H1 (cell line): ENCODE measurements at regions not wholly inside any gene's neighbourhood (a gene's known extent, or its start where the extent isn't known, plus 50 kb on each side); places are given as distances from the start of the nearest gene placed in this dataset.

Source experiments
- BCL11A ChIP-seq, 2 experiments: IDR thresholded peaks; one replicate each; pipeline ENCODE4 v1.6.1; 2011; ENCODE audit warnings: low read depth in 2 of 2, low read length in 2 of 2, mild to moderate bottlenecking in 2 of 2
- RXRA ChIP-seq: IDR thresholded peaks from 2 replicates; pipeline ENCODE4 v1.6.1; 2011; ENCODE audit warnings: low read depth, mild to moderate bottlenecking, low read length, moderate library complexity; ENCODE audit not compliant: insufficient read depth

DNA sequence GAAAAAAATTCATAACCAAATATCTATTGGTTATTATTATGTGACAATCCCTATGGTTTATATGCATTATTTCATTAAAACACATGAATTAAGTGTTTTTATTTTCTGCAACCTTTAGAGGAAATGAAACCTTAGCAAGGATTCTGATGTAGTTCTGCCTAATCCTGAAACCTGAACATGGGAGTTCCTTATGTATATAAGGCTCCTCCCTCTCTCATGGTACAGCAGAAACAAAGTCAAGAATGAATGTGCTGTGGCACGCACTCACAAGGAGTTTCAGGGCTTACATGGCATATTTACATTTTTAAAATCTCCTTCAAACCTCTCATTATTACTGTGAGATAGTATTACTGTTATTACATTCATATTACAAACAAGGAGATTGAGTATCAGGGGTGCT is 426.4 kb upstream of the CITED2 start (continued):
- TF ChIP-seq RXRA: no peak
- no peak for TF ChIP-seq BCL11A (IDR thresholded peaks at IDR 0.05; ENCODE audit: low read depth in 2 of 2, low read length in 2 of 2)
